Liver (tissue), 8 donors: ENCODE measurements at regions not wholly inside any gene's neighbourhood (a gene's known extent, or its start where the extent isn't known, plus 50 kb on each side); places are given as distances from the start of the nearest gene placed in this dataset.

ENCODE experiments used
- DNase-seq: peaks from one replicate; pipeline ENCODE4 v3.0.0-alpha.2; 2017; ENCODE audit warnings: low spot score
- H3K27ac ChIP-seq, 2 donors: one replicate each; pipeline ENCODE4 v1.7.0; 2013; ENCODE audit warnings: inconsistent platforms in 2 of 2, low read length in 2 of 2, control low read depth in 1 of 2, low read depth in 1 of 2, mild to moderate bottlenecking in 1 of 2
- H3K27me3 ChIP-seq, 4 donors: one replicate each; pipeline versions ENCODE4 v1.6.1 to v1.7.0; 2013; ENCODE audit warnings: low read length in 3 of 4, inconsistent platforms in 1 of 4, mild to moderate bottlenecking in 1 of 4, moderate library complexity in 1 of 4; ENCODE audit not compliant: control insufficient read depth in 4 of 4, insufficient read depth in 4 of 4
- H3K36me3 ChIP-seq, 4 donors: one replicate each; pipeline versions ENCODE4 v1.6.1 to v1.7.0; 2013; ENCODE audit warnings: low read length in 3 of 4, mild to moderate bottlenecking in 3 of 4, low read depth in 1 of 4, moderate library complexity in 1 of 4; ENCODE audit not compliant: control insufficient read depth in 4 of 4, insufficient read depth in 3 of 4
- H3K4me1 ChIP-seq, 4 donors: one replicate each; pipeline versions ENCODE4 v1.6.1 to v1.7.0; 2013; ENCODE audit warnings: low read length in 3 of 4, mild to moderate bottlenecking in 3 of 4, moderate library complexity in 1 of 4; ENCODE audit not compliant: control insufficient read depth in 4 of 4, insufficient read depth in 4 of 4
- H3K4me3 ChIP-seq, 3 donors: one replicate each; pipeline versions ENCODE4 v1.6.1 to v1.7.0; 2013; ENCODE audit warnings: low read length in 3 of 3, control low read depth in 1 of 3, low read depth in 1 of 3, mild to moderate bottlenecking in 1 of 3
- H3K9ac ChIP-seq, 2 donors: one replicate each; pipeline ENCODE4 v1.7.0; 2013; ENCODE audit warnings: low read length in 2 of 2, mild to moderate bottlenecking in 2 of 2, moderate library complexity in 2 of 2, control low read depth in 1 of 2, low read depth in 1 of 2
- H3K9me3 ChIP-seq, 4 donors: one replicate each; pipeline versions ENCODE4 v1.6.1 to v1.7.0; 2013; ENCODE audit warnings: low read length in 3 of 4; ENCODE audit not compliant: control insufficient read depth in 4 of 4
- CTCF ChIP-seq: fragments of 150-350 bp; IDR thresholded peaks from 2 replicates; pipeline ENCODE4 v1.5.1; 2017; ENCODE audit warnings: improper control_type of control experiment, low read depth, low read length; ENCODE audit not compliant: missing input control
- JUND ChIP-seq, 2 donors: IDR thresholded peaks; 2 replicates each; pipeline ENCODE4 v1.6.1; 2016; ENCODE audit warnings: antibody characterized with exemption in 2 of 2
- RAD21 ChIP-seq, 2 donors: IDR thresholded peaks; 2 replicates each; pipeline ENCODE4 v1.6.1; 2016; ENCODE audit warnings: antibody characterized with exemption in 2 of 2, mild to moderate bottlenecking in 2 of 2
- ZBTB33 ChIP-seq: IDR thresholded peaks from 2 replicates; pipeline ENCODE4 v1.6.1; 2016; ENCODE audit warnings: antibody characterized with exemption
- WGBS: extraction: QIAGEN DNeasy Blood & Tissue Kit; methylation state at CpG from one replicate; pipeline ENCODE4 v1.1.7; 2013; 5-methylcytosine and 5-hydroxymethylcytosine counted together
- donor health status: healthy.
- donor health status: healthy.
- donor health status: healthy.
- donor health status: healthy.
- donor health status: healthy.

DNA sequence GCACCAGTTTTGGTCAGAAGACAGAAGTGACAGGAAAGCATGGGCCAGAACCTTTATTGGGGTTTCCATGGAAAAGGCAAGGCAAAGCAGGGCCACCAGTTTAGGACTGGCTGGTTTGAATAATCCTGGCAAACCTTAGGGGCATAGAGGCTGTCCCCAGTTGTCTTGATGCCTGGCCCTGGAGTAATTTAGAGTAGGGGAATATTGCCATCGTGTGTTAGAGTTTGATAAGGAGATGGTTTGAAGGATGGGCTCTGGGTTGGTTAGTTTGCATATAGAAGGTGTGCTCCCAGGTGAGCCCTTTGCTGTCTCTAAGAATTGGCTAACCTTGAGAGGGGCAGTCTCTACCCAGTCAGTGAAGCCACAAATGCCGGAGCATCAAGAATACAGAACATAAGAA lies 79.6 kb downstream of the ZNF777 start:
- Histone ChIP-seq H3K9me3 (peaks cover 3 to 11% (median 7%) of the 10 kb centered on the region in 4 donors), H3K4me3 (no peak overlapping the region), H3K27ac (no peak overlapping the region), H3K4me1 (no peaks in the 10 kb centered on the region), H3K27me3 (no peaks in the 10 kb centered on the region), H3K36me3 (no peaks in the 10 kb centered on the region), H3K9ac (no peak overlapping the region)
- DNase-seq: no peak
- 84% methylated on average over 2 of the region's 2 CpGs for WGBS
- TF ChIP-seq RAD21 (IDR thresholded peaks at IDR 0.05) (peak; percentile 75 to 80), CTCF (peak; percentile 34), ZBTB33 (no peak), JUND (IDR thresholded peaks at IDR 0.05) (no peak)
